ENCODE measurements at regions not wholly inside any gene's neighbourhood (a gene's known extent, or its start where the extent isn't known, plus 50 kb on each side); places are given as distances from the start of the nearest gene placed in this dataset.

DNA sequence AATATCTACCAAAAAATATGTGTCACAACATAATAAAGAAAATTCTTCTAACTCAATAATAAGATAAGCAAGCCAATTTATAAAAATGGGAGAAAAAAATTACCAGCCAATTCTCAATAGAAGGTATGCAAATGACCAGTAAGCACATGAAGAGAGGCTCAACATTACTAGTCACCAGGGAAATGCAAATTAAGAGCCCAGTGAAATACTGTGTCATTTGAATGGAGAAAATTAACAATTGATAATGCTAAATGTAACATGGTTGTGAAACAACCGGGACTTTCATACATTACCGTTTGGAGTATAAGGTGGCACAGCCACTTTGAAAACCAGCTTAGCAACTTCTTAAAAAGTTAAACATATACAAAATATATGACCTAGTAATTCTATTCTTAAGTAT, 460.7 kb downstream of the IGSF11 start:
- Histone ChIP-seq H3K4me1 (replicated peaks in 1 of 2) (no peaks in the 10 kb centered on the region), H3K27ac (no peak overlapping the region), H3K36me3 (replicated peaks in 1 of 2) (no peaks in the 10 kb centered on the region), H3K27me3 (no peaks in the 10 kb centered on the region), H3K9me3 (replicated peaks in 1 of 3) (no peaks in the 10 kb centered on the region), H3K4me3 (no peak overlapping the region)
- 87 to 92% (median 89%) methylated on average over 2 of the region's 2 CpGs for WGBS, 4 donors
- no peak for TF ChIP-seq POLR2A (IDR thresholded peaks at IDR 0.05)
- TF ChIP-seq, protein P1, sequence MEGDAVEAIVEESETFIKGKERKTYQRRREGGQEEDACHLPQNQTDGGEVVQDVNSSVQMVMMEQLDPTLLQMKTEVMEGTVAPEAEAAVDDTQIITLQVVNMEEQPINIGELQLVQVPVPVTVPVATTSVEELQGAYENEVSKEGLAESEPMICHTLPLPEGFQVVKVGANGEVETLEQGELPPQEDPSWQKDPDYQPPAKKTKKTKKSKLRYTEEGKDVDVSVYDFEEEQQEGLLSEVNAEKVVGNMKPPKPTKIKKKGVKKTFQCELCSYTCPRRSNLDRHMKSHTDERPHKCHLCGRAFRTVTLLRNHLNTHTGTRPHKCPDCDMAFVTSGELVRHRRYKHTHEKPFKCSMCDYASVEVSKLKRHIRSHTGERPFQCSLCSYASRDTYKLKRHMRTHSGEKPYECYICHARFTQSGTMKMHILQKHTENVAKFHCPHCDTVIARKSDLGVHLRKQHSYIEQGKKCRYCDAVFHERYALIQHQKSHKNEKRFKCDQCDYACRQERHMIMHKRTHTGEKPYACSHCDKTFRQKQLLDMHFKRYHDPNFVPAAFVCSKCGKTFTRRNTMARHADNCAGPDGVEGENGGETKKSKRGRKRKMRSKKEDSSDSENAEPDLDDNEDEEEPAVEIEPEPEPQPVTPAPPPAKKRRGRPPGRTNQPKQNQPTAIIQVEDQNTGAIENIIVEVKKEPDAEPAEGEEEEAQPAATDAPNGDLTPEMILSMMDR (IDR thresholded peaks at IDR 0.05) = no peak
- intact Hi-C loops (cut with DNase I) = no loop called here
- DNase-seq = no peak

DNA sequence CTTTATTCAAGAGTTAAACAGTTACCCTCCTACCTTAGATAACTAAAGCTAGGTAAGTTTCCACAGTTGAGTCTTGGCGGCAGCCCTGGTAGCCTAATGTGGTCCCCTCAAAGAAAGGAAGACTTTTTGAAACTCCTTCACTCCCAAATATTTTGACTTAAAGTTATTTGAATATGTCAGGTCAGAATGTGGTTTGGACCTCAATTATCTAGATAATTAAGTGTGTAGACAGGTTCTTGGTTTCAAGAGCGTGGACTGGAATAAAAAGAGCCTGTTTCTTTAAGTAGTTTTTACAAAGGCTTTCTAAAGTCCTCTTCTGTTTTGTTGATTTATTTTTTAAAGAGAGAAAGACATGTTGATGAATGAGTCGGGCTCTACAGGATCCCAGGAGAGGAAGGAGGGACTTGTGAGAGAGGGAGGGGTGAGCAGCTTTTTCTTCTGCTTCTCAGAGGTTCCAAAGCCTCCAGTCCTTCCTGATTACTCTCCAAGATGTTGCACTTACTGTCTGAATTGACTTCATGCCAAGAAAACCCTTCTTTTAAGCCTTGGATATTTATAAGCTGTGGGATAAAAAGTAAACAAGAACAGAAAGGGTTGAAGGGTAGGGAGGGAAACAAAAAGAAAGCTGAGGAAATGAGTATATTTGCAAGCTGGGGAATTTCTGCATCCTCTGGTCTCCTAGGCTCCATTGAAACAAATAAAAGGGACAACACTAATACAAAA, 457.4 kb downstream of the IGSF11 start:
- TF ChIP-seq, protein P1 (IDR thresholded peaks at IDR 0.05) = no peak
- TF ChIP-seq POLR2A (IDR thresholded peaks at IDR 0.05) = no peak
- H3K4me1 ChIP-seq (replicated peaks in 1 of 2) = no peaks in the 10 kb centered on the region
- no peak overlapping the region for H3K4me3 ChIP-seq
- 52 to 64% (median 61%) methylated on average over 3 of the region's 3 CpGs for WGBS, 4 donors
- no peak for DNase-seq
- no peak overlapping the region for H3K27ac ChIP-seq
- H3K9me3 ChIP-seq (replicated peaks in 1 of 3) = no peaks in the 10 kb centered on the region
- intact Hi-C loops (cut with DNase I) = no loop called here
- no peaks in the 10 kb centered on the region for H3K27me3 ChIP-seq
- H3K36me3 ChIP-seq (replicated peaks in 1 of 2) = no peaks in the 10 kb centered on the region

GRCh38 chr3:118578559-118578958, 456.1 kb downstream of the IGSF11 start:
- intact Hi-C loops (cut with DNase I) = no loop called here
- H3K4me3 ChIP-seq = no peak overlapping the region
- no peak for DNase-seq
- TF ChIP-seq, protein P1 (IDR thresholded peaks at IDR 0.05) = no peak
- no peak for TF ChIP-seq POLR2A (IDR thresholded peaks at IDR 0.05)
- 60 to 73% (median 70%) methylated on average over 6 of the region's 6 CpGs for WGBS, 4 donors
- H3K27me3 ChIP-seq = no peaks in the 10 kb centered on the region
- H3K9me3 ChIP-seq (replicated peaks in 1 of 3) = no peaks in the 10 kb centered on the region
- H3K27ac ChIP-seq = no peak overlapping the region
- H3K4me1 ChIP-seq (replicated peaks in 1 of 2) = no peaks in the 10 kb centered on the region
- no peaks in the 10 kb centered on the region for H3K36me3 ChIP-seq (replicated peaks in 1 of 2)

DNA sequence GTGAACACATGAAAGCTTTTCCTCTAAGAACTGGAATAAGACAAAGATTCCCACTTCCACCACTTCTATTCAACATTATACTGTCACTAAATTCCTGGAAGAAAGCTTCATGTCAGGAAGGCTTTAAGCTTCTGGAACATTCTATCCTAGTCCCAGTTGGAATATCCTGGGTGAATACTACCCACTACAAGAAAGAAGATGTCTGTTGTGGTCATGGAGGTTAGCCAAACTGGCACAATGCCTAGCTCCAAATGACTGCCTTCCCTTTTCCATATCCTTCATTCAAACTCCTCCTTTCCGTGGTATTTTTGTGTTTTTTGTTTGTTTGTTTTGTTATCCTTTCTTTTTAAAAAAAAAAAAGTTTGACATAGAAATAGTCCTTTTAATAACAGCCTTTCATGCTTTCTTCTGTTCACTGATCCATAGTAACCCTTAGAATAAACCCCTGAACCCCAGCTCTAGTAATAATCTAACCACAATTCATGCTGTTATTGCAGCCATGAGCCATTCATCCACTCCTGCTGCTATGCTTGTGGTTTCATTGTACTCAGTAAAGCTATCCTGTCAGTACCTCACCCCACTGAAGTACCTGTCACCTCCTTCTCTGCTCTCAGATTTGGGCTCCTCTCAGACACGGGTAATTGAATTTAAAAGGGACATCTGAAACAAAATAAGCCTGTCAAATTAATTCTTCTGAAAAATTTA, 447.5 kb downstream of the IGSF11 start:
- intact Hi-C loops (cut with DNase I) = no loop called here

More for the DNA sequence above, 447.5 kb downstream of the IGSF11 start:
- Histone ChIP-seq H3K4me1 (replicated peaks in 1 of 2) (no peaks in the 10 kb centered on the region), H3K36me3 (replicated peaks in 1 of 2) (no peaks in the 10 kb centered on the region), H3K4me3 (no peak overlapping the region), H3K27ac (no peak overlapping the region), H3K27me3 (no peaks in the 10 kb centered on the region), H3K9me3 (replicated peaks in 1 of 3) (no peaks in the 10 kb centered on the region)
- DNase-seq = no peak
- TF ChIP-seq, protein P1 (IDR thresholded peaks at IDR 0.05) = no peak
- TF ChIP-seq POLR2A (IDR thresholded peaks at IDR 0.05) = no peak
- whole genome bisulfite sequencing, 4 donors = 53 to 65% (median 60%) methylated on average over 2 of the region's 2 CpGs

All from adrenal gland (tissue), 9 donors.